Cardiac muscle cell (in vitro differentiated cells and primary cell): ENCODE measurements at regions not wholly inside any gene's neighbourhood (a gene's known extent, or its start where the extent isn't known, plus 50 kb on each side); places are given as distances from the start of the nearest gene placed in this dataset.
A peak's percentile ranks its signal among the peaks of the same experiment; 100 is the strongest.

ENCODE experiments used
- DNase-seq, 2 donors: peaks; one replicate each; pipeline versions ENCODE4 v3.0.0 to v3.0.0-alpha.2; 2010 to 2017; ENCODE audit warnings: low read depth in 1 of 2, low spot score in 1 of 2
- H3K27ac ChIP-seq: fragments of 200-600 bp; sonication (generic); 2 replicates; pipeline ENCODE4 v1.5.1; 2016
- H3K27me3 ChIP-seq: fragments of 200-600 bp; sonication (generic); 2 replicates; pipeline ENCODE4 v1.6.0; 2016; ENCODE audit warnings: control low read depth
- H3K36me3 ChIP-seq: fragments of 200-600 bp; sonication (generic); 2 replicates; pipeline ENCODE4 v1.5.1; 2016; ENCODE audit warnings: control low read depth
- H3K4me1 ChIP-seq: fragments of 200-600 bp; sonication (generic); 2 replicates; pipeline ENCODE4 v1.8.1; 2017; ENCODE audit warnings: low read depth, mild to moderate bottlenecking, mixed run types
- H3K4me3 ChIP-seq: fragments of 200-600 bp; sonication (generic); 2 replicates; pipeline ENCODE4 v1.5.1; 2016; ENCODE audit warnings: mild to moderate bottlenecking
- H3K9me3 ChIP-seq: fragments of 200-600 bp; sonication (generic); 2 replicates; pipeline ENCODE4 v1.5.1; 2017; ENCODE audit warnings: low read depth, mild to moderate bottlenecking, control low read depth
- CTCF ChIP-seq: IDR thresholded peaks from 2 replicates; pipeline ENCODE4 v1.5.1; 2012; ENCODE audit warnings: low read depth, mild to moderate bottlenecking, low read length

- Histone ChIP-seq H3K4me3 (no peak overlapping the region), H3K9me3 (no peaks in the 10 kb centered on the region), H3K27ac (no peak overlapping the region), H3K4me1 (no peaks in the 10 kb centered on the region), H3K36me3 (no peaks in the 10 kb centered on the region), H3K27me3 (no peaks in the 10 kb centered on the region)
- TF ChIP-seq CTCF: no peak
- no peak for DNase-seq
Observed at GRCh38 chr14:39576736-39577135, 144.5 kb upstream of the FBXO33 start.

GRCh38 chr14:39576258-39576657 is 144.0 kb upstream of the FBXO33 start:
- H3K4me3 ChIP-seq: no peak overlapping the region
- no peak for TF ChIP-seq CTCF
- H3K4me1 ChIP-seq: no peaks in the 10 kb centered on the region
- no peaks in the 10 kb centered on the region for H3K27me3 ChIP-seq
- H3K27ac ChIP-seq: no peak overlapping the region
- no peak for DNase-seq
- no peaks in the 10 kb centered on the region for H3K36me3 ChIP-seq
- no peaks in the 10 kb centered on the region for H3K9me3 ChIP-seq

GRCh38 chr14:39568809-39569538 is 136.7 kb upstream of the FBXO33 start:
- TF ChIP-seq CTCF: no peak
- Histone ChIP-seq H3K27me3 (no peaks in the 10 kb centered on the region), H3K36me3 (no peaks in the 10 kb centered on the region), H3K9me3 (no peaks in the 10 kb centered on the region), H3K4me1 (peaks cover 15% of the 10 kb centered on the region), H3K27ac (peak overlapping the region; percentile 89), H3K4me3 (no peak overlapping the region)
- peak in 1 of 2 donors; percentile 47 for DNase-seq

GRCh38 chr14:39566795-39567194 is 134.6 kb upstream of the FBXO33 start:
- no peaks in the 10 kb centered on the region for H3K36me3 ChIP-seq
- H3K4me1 ChIP-seq: peaks cover 15% of the 10 kb centered on the region
- DNase-seq: no peak
- H3K9me3 ChIP-seq: no peaks in the 10 kb centered on the region
- H3K4me3 ChIP-seq: no peak overlapping the region
- TF ChIP-seq CTCF: no peak
- H3K27me3 ChIP-seq: no peaks in the 10 kb centered on the region
- no peak overlapping the region for H3K27ac ChIP-seq

- Histone ChIP-seq H3K4me1 (no peaks in the 10 kb centered on the region), H3K36me3 (no peaks in the 10 kb centered on the region), H3K4me3 (no peak overlapping the region), H3K9me3 (no peaks in the 10 kb centered on the region), H3K27me3 (no peaks in the 10 kb centered on the region), H3K27ac (no peak overlapping the region)
- no peak for TF ChIP-seq CTCF
- DNase-seq: no peak
Observed at GRCh38 chr14:39563361-39563760, 131.1 kb upstream of the FBXO33 start.
